GM18873 (cell line): ENCODE measurements at regions not wholly inside any gene's neighbourhood (a gene's known extent, or its start where the extent isn't known, plus 50 kb on each side); places are given as distances from the start of the nearest gene placed in this dataset.
A peak's percentile ranks its signal among the peaks of the same experiment; 100 is the strongest.

Experiments
- ATAC-seq: cut with Tn5 transposase; IDR thresholded peaks from one replicate; pipeline ENCODE4 v1.9.1; 2021; ENCODE audit warnings: mild to moderate bottlenecking, moderate library complexity, moderate number of reproducible peaks; ENCODE audit not compliant: unreplicated experiment, low FRiP score

- ATAC-seq, result no peak
These were observed 362.3 kb upstream of the MTPN start for GRCh38 chr7:136339464-136339863.

DNA sequence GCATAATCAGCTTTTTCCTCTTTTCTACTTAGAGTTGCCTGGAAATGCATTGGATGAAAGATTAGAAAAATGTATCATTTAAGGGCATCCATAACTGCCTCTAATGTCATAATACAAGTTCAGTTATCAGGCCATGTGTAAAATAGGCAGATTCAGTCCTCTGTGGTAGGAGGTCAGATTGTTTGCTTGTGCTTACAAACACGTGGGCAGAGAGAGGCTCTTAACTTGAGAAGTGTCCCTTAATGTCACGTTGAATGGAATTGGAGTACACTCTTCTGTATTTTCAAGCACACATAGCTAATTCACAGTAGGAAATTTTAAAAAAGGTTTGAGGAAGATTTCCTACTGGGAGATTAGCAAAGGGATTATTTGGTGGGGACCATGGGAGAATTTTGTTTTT, 359.8 kb upstream of the MTPN start:
- ATAC-seq, result no peak

DNA sequence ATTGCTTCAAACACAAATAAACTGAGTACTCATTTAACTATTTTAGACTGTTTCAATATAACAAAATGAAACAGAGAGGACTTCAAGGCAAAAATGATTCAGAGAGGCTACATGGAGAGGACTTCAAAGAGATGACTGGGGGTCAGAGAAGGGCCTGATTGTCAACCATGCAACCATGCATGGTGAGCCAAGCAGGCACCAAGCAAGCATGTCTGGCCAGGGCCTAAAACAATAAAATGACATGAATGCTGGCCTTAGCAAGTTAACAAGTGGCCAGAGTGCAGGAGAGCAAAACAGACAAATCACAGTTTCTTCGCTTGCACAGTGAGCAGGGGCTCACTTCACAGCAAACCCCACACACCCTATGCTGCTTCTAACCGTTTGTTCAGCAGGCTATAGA, 356.5 kb upstream of the MTPN start:
- no peak for ATAC-seq

DNA sequence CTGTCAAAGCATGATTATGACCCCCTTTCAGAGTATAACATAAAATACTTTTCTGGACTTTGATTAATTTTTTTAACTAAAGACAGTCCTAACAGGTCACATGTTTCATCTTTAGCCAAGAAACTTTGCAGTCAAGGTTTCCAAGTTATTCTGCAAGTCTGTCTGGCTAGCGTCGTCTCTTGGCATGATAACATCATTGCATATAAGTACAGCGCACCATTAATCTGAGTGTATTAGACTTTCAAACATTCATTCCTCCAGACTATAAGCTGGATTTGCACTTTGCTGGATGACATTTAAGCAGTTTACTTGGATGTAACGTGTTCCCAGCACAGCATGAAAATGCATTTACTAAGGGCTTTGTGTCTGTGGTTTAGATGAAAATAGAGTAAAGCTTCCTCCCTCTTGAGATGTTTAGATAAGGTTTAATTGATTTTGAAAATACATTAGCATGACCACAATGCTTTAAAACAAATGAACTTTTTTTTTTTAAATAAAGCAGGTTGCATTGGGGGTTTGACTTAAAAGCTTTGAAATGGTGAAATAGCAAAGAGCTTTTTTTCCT, 349.0 kb upstream of the MTPN start:
- no peak for ATAC-seq

DNA sequence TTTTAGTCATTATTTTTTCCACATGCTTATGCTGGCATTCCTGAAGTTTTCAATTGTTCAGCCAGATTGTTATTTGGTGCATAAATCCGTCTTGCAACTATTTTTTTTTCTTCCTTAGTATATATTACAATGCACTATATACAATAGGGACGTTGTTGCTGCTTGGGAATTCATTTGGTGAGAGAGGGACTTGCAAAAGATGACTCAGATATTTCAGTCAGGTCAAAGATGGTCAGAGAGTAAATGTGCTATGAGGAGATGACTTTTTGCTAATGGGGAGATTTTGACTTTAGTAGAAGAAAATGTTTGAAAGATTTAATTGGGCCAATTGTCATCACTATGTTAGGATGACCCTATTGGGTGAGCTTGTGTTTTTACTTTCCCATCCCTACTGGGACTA, 348.4 kb upstream of the MTPN start:
- no peak for ATAC-seq

DNA sequence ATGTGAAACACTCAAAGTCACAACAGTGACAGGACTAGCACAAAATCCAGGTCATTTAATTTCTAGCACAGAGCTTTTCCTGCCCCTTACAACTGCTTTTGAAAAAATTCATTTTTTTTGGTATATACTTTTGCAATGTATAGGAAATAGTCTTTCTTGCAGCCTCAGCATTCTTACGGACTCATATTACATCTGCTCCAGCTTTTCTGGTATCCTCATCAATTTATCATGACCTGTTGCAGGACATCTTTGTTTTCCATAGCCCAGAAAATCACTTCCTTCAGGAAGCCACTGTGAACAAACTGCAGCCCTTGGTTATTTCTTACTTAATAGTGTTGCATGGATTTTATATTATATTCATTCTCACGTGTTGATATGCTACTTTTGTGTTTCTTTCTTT, 347.9 kb upstream of the MTPN start:
- ATAC-seq, result no peak

DNA sequence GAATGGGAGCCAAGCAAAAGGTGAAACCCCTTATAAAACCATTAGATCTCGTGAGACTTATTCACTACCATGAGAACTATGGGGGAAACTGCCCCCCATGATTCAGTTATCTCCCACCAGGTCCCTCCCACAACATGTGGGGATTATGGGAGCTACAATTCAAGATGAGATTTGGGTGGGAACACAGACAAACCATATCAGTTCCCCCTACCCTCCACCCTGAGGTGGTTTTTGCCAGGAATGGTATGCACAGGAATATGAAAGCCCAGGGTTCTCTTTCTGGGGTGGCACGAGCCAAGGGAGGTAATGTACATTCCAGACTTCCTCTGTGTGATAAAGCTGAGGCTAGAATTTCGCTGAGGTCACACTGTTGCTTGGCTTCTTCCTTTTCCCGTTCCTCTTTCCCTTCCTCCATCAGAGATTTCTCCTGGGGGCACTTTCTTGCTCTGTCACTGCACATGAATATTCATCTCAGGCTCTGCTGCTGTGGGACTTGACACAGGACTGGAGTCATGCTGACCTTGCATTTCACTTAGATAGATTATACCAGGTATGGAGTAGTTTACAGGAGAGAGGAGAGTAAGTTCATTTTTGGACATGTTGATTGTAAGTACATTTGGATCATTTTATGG, 347.0 kb upstream of the MTPN start:
- no peak for ATAC-seq

GRCh38 chr7:136312592-136312991, 335.4 kb upstream of the MTPN start:
- ATAC-seq, result no peak

DNA sequence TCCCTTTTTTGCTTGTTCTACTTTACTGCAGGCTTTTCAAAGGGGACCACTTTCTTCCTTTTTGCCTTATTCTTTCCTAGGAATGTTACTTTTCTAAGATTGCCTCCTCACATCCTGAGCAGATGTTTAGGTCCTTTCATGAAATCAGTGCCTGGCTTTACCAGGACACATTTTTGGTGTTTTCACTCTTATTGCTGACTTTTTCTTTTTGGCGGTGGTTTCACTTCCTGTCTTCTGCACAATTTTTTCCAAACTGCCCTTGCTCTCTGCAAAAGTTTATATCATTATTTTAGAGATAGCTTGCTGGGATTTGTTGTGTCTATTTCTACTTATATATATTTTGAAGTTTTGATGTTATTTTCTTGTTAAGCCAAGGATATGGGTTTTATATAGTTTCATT, 332.2 kb upstream of the MTPN start:
- no peak for ATAC-seq

GRCh38 chr7:136308230-136308629, 331.1 kb upstream of the MTPN start:
- ATAC-seq, result no peak

GRCh38 chr7:136303162-136303561, 326.0 kb upstream of the MTPN start:
- ATAC-seq, result no peak

GRCh38 chr7:136302049-136302448, 324.9 kb upstream of the MTPN start:
- no peak for ATAC-seq

GRCh38 chr7:136294977-136295376, 317.8 kb upstream of the MTPN start:
- no peak for ATAC-seq

DNA sequence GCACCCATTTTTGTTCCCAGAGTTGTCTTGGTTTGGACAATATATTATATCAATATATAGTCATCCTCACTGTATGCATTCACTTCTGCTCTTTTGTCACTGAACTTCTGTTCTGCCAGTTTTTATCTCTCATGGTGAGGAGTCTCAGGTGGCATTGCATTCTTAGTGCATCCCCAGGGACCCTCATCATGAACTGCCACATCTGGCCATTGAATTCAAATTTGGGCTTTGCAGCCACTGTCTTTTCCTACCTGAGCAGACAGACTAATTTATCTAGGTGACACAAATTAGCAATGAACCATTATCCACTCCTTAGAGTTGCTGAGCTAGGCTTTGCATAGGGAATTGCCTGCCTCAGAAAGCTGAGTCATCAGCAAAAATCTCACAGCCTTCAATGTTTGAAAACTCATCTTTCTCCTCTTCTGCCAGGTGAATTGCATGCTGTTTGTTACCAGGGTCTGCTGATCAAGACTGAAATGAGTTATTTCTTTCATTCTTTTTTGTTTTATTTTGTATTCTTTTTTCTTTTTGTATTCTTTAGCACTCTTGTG, 316.8 kb upstream of the MTPN start:
- ATAC-seq, result no peak

DNA sequence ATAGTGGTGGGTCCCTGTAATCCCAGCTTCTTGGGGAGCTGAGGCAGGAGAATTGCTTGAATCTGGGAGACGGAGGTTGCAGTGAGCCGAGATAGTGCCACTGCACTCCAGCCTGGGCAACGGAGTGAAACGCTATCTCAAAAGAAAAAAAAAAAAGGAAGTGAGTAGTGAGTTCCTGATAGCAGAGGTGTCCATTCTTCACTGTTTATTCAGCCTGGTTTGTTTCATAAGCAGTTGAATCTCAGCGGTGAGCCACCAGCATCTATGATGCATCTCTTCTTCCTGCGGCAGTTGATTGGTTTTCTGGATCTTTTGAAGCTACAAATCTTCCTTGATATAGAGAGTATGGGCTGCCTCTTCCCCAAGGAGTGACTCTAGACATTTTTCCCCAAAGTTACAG, 316.1 kb upstream of the MTPN start:
- peak; percentile 95 for ATAC-seq

GRCh38 chr7:136292365-136292764, 315.2 kb upstream of the MTPN start:
- no peak for ATAC-seq

GRCh38 chr7:136290351-136290750, 313.2 kb upstream of the MTPN start:
- no peak for ATAC-seq

GRCh38 chr7:136278057-136278456, 300.9 kb upstream of the MTPN start:
- no peak for ATAC-seq

DNA sequence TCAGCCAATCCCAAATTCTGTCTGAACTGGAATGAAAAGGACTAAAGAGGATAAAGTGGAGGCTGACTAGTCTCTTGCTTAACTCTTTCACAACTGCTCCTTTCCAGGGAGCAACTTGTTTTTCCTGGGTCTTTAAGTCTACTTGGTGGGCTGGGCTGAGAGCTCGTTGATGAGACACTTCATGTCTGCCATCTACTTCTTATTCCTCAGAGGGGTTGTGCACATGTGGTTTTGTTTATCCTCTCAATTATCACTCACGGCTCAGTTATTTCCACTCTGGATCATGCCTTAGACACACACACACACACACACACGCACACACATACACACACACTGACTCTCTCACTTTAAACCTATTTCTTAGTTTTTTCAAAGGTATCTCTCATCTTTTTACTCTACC, 298.6 kb upstream of the MTPN start:
- no peak for ATAC-seq

DNA sequence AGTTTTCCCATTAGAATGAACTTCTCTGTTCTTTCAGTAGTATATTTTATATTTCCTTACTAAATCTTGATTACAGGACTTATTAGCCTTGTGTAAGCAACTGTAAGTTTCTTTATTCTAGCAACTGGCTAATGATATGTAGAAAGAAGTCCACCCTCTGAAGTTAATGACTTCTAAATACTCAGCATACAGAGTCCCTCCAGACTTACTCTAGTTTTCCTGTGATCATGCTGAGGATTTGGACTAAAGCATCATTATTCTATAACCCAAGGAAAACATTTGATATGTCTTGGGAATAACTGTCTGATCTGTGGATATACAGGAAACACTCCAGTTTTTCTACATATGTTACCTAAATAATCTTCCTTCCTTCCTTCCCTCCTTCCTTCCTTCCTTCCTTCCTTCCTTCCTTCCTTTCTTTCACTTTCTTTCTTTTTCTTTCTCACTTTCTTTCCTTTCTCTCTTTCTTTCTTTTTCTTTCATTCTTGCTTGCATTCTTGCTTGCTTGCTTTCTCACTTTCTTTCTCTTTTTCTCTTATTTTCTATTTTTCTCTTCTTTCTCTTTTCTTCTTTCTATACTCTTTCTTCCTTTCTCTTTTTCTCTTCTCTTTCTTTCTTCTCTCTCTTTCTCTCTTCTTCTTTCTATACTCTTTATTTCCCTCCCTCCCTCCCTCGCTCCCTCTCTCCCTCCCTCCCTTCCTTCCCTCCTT, 297.6 kb upstream of the MTPN start:
- no peak for ATAC-seq

DNA sequence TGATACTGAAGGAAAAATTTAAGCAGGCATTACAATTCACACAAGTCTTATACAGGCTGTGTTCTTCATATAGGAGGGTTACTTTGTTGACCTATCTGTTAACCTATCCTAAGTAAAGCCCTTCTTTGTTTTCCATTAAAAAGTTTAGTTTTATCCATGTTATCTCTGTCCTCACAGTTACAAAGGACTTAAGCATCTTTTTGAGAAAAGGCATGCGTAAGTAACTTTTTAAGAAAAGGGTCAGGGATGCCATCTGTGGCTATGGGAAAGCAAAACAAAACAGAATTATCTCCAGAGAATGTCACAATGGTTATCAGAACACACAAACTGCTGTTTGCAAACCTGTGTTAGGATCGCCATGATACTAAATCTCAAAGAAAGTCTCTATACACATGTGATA, 295.8 kb upstream of the MTPN start:
- ATAC-seq, result no peak

GRCh38 chr7:136267822-136268221, 290.7 kb upstream of the MTPN start:
- ATAC-seq, result no peak
